H1 (cell line): ENCODE measurements at regions not wholly inside any gene's neighbourhood (a gene's known extent, or its start where the extent isn't known, plus 50 kb on each side); places are given as distances from the start of the nearest gene placed in this dataset.

Source experiments
- CTCF ChIA-PET: fragments of 300-600 bp; sonication (Branson Sonifier 250); formaldehyde crosslinking; loops from one replicate; lab custom pipeline; 2021; ENCODE audit not compliant: partially characterized antibody; lab: Charles Lee
- POLR2A ChIA-PET: fragments of 300-600 bp; sonication (Branson Sonifier 250); formaldehyde crosslinking; loops from one replicate; lab custom pipeline; 2021; ENCODE audit warnings: inconsistent platforms; ENCODE audit not compliant: partially characterized antibody; lab: Charles Lee
- DNase-seq, 2 experiments: peaks; one replicate each; pipeline versions ENCODE4 v3.0.0 to v3.0.0-alpha.2; 2010 to 2022; ENCODE audit warnings: low spot score in 2 of 2, low read depth in 1 of 2, mixed read lengths in 1 of 2
- FAIRE-seq: peaks from 2 replicates; lab custom pipeline; 2011; peaks lifted over from hg19 to GRCh38; lab: Jason Lieb, UNC
- H2AFZ ChIP-seq: 2 replicates; pipeline ENCODE4 v1.8.1; 2012; ENCODE audit warnings: low read length, inconsistent platforms
- H2AK5ac ChIP-seq: 2 replicates; pipeline ENCODE4 v1.6.1; 2013; ENCODE audit warnings: low read depth, low read length
- H2BK120ac ChIP-seq: replicated peaks from 2 replicates; pipeline ENCODE3; 2013; ENCODE audit warnings: low read depth, low read length, inconsistent platforms
- H2BK12ac ChIP-seq: 2 replicates; pipeline ENCODE4 v1.6.1; 2013; ENCODE audit warnings: low read depth, low read length
- H2BK15ac ChIP-seq: 2 replicates; pipeline ENCODE4 v1.6.1; 2013; ENCODE audit warnings: low read length
- H2BK20ac ChIP-seq: 2 replicates; pipeline ENCODE4 v1.6.1; 2013; ENCODE audit warnings: low read length
- H2BK5ac ChIP-seq: 2 replicates; pipeline ENCODE4 v1.6.1; 2013; ENCODE audit warnings: low read depth, low read length
- H3K14ac ChIP-seq: 2 replicates; pipeline ENCODE4 v1.6.1; 2013; ENCODE audit warnings: inconsistent platforms; ENCODE audit not compliant: insufficient read length
- H3K18ac ChIP-seq: 2 replicates; pipeline ENCODE4 v1.6.1; 2013; ENCODE audit warnings: low read length; ENCODE audit errors: extremely low read depth
- H3K23ac ChIP-seq: 2 replicates; pipeline ENCODE4 v1.6.1; 2013; ENCODE audit warnings: inconsistent platforms; ENCODE audit not compliant: insufficient read length
- H3K23me2 ChIP-seq: 2 replicates; pipeline ENCODE4 v1.6.1; 2013; ENCODE audit warnings: low read depth, low read length
- H3K27ac ChIP-seq: 2 replicates; pipeline ENCODE4 v1.6.1; 2011; ENCODE audit warnings: low read depth, low read length, inconsistent platforms
- H3K27me3 ChIP-seq, 4 experiments: replicated peaks in 1 of 4; 1 replicate in 1 of 4; 2 replicates in 3 of 4; pipeline versions ENCODE4 v1.6.1 to v1.8.1; 2011 to 2013; ENCODE audit warnings: low read length in 3 of 4, mild to moderate bottlenecking in 3 of 4, inconsistent platforms in 2 of 4, mixed read lengths in 2 of 4, moderate library complexity in 1 of 4; ENCODE audit not compliant: control insufficient read depth in 3 of 4, insufficient read depth in 3 of 4; ENCODE audit errors: extremely low read depth in 1 of 4
- H3K36me3 ChIP-seq, 4 experiments: 2 replicates each; pipeline versions ENCODE4 v1.6.1 to v1.8.1; 2011 to 2013; ENCODE audit warnings: mild to moderate bottlenecking in 4 of 4, low read length in 3 of 4, moderate library complexity in 2 of 4, control low read depth in 1 of 4, inconsistent platforms in 1 of 4; ENCODE audit not compliant: insufficient read depth in 4 of 4, control insufficient read depth in 2 of 4
- H3K4ac ChIP-seq: replicated peaks from 2 replicates; pipeline ENCODE3; 2013; ENCODE audit warnings: low read length, low read depth, mixed read lengths, inconsistent platforms; ENCODE audit not compliant: insufficient read length
- H3K4me1 ChIP-seq, 4 experiments: replicated peaks in 1 of 4; 1 replicate in 1 of 4; 2 replicates in 3 of 4; pipeline versions ENCODE4 v1.6.1 to v1.8.1; 2011 to 2013; ENCODE audit warnings: low read length in 3 of 4, inconsistent platforms in 2 of 4, mixed read lengths in 1 of 4; ENCODE audit not compliant: insufficient read depth in 4 of 4, control insufficient read depth in 3 of 4
- H3K4me2 ChIP-seq, 2 experiments: 2 replicates each; pipeline versions ENCODE4 v1.6.1 to v1.8.1; 2011 to 2013; ENCODE audit warnings: low read depth in 2 of 2, low read length in 2 of 2, control low read depth in 1 of 2, inconsistent platforms in 1 of 2, mild to moderate bottlenecking in 1 of 2; ENCODE audit not compliant: insufficient read depth in 1 of 2
- H3K4me3 ChIP-seq, 4 experiments: fragments of 200-600, 300-600 bp in 1 of 4; sonication (generic), shearing (Covaris generic), sonication (Bioruptor Twin) in 1 of 4; 2 replicates each; pipeline versions ENCODE4 v1.5.1 to v1.8.1; 2011 to 2016; ENCODE audit warnings: low read length in 4 of 4, low read depth in 3 of 4, control low read depth in 2 of 4, inconsistent platforms in 2 of 4, mild to moderate bottlenecking in 2 of 4, mixed read lengths in 1 of 4, moderate library complexity in 1 of 4; ENCODE audit not compliant: insufficient read depth in 2 of 4; ENCODE audit errors: extremely low read depth in 1 of 4
- H3K56ac ChIP-seq: replicated peaks from 2 replicates; pipeline ENCODE3; 2013; ENCODE audit warnings: low read depth, mild to moderate bottlenecking, mixed read lengths, low read length, inconsistent platforms; ENCODE audit not compliant: insufficient read length
- H3K79me1 ChIP-seq: 2 replicates; pipeline ENCODE4 v1.6.1; 2013; ENCODE audit warnings: low read depth, low read length, control low read depth
- H3K79me2 ChIP-seq, 2 experiments: 2 replicates each; pipeline versions ENCODE4 v1.6.1 to v1.8.1; 2012 to 2013; ENCODE audit warnings: low read length in 2 of 2, mild to moderate bottlenecking in 2 of 2, inconsistent platforms in 1 of 2; ENCODE audit not compliant: insufficient read depth in 2 of 2, control insufficient read depth in 1 of 2
- H3K9ac ChIP-seq, 4 experiments: replicated peaks in 1 of 4; 1 replicate in 1 of 4; 2 replicates in 3 of 4; pipeline versions ENCODE4 v1.6.1 to v1.8.1; 2011 to 2013; ENCODE audit warnings: low read depth in 3 of 4, low read length in 3 of 4, control low read depth in 2 of 4, mild to moderate bottlenecking in 2 of 4, moderate library complexity in 2 of 4, inconsistent platforms in 1 of 4; ENCODE audit errors: extremely low read depth in 1 of 4
- H3K9me3 ChIP-seq, 2 experiments: 2 replicates each; pipeline versions ENCODE4 v1.6.1 to v1.8.1; 2012 to 2013; ENCODE audit warnings: mild to moderate bottlenecking in 2 of 2, moderate library complexity in 2 of 2, control low read depth in 1 of 2, inconsistent platforms in 1 of 2, low read depth in 1 of 2, low read length in 1 of 2, mixed read lengths in 1 of 2; ENCODE audit not compliant: insufficient read depth in 2 of 2
- H4K20me1 ChIP-seq, 2 experiments: replicated peaks in 1 of 2; 2 replicates each; pipeline versions ENCODE3 to v1.8.1; 2011 to 2013; ENCODE audit warnings: inconsistent platforms in 2 of 2, low read length in 2 of 2, mild to moderate bottlenecking in 1 of 2; ENCODE audit not compliant: insufficient read depth in 2 of 2, control insufficient read depth in 1 of 2
- H4K5ac ChIP-seq: 2 replicates; pipeline ENCODE4 v1.6.1; 2013; ENCODE audit warnings: low read length, low read depth, mixed read lengths, inconsistent platforms; ENCODE audit not compliant: insufficient read length
- H4K8ac ChIP-seq: 2 replicates; pipeline ENCODE4 v1.8.0; 2013; ENCODE audit warnings: mild to moderate bottlenecking, moderate library complexity, low read length, inconsistent platforms; ENCODE audit not compliant: insufficient read depth; ENCODE audit errors: extremely low read depth
- H4K91ac ChIP-seq: replicated peaks from 2 replicates; pipeline ENCODE3; 2013; ENCODE audit warnings: low read length, mixed read lengths, inconsistent platforms; ENCODE audit not compliant: insufficient read length
- ZNF274 ChIP-seq: IDR thresholded peaks from 2 replicates; pipeline ENCODE4 v1.7.0; 2012; ENCODE audit warnings: low read length, borderline replicate concordance; ENCODE audit errors: extremely low read depth
- WGBS, 2 experiments: shearing (Covaris generic) in 1 of 2; methylation state at CpG; one replicate each; pipeline versions ENCODE4 v1.1.6 to v1.1.7; 2013 to 2015; ENCODE audit warnings: low lambda C conversion rate in 2 of 2, mixed read lengths in 2 of 2, inconsistent platforms in 1 of 2, low coverage in 1 of 2, missing lambda C conversion rate in 1 of 2; ENCODE audit not compliant: insufficient replicate concordance in 2 of 2, insufficient coverage in 1 of 2, insufficient read length in 1 of 2; ENCODE audit errors: extremely low coverage in 1 of 2, missing lambda C conversion rate in 1 of 2; 5-methylcytosine and 5-hydroxymethylcytosine counted together

- H2BK12ac ChIP-seq: no peak overlapping the region
- CTCF ChIA-PET: interaction anchor here (1.0 kb wide), 1 partner anchor 199 kb away, joined by 3 read pairs; no protein-coding TSS in a partner anchor
- no peak overlapping the region for H2BK120ac ChIP-seq
- no peaks in the 10 kb centered on the region for H3K23me2 ChIP-seq
- TF ChIP-seq ZNF274: no peak
- TF ChIP-seq, all 59 proteins: peak for 0
- Histone ChIP-seq H4K91ac (no peak overlapping the region), H3K79me1 (no peaks in the 10 kb centered on the region), H3K18ac (no peak overlapping the region), H4K5ac (no peak overlapping the region), H2BK15ac (no peak overlapping the region), H3K23ac (no peak overlapping the region), H3K27ac (no peak overlapping the region), H3K27me3 (no peaks in the 10 kb centered on the region), H3K9ac (no peak overlapping the region), H3K36me3 (no peaks in the 10 kb centered on the region), H2AK5ac (no peak overlapping the region), H3K4me1 (peaks cover 0 to 3% (median 1%) of the 10 kb centered on the region in 4 experiments; a peak in 1 of 7 replicates), H2BK5ac (no peak overlapping the region), H3K4me2 (no peak overlapping the region), H3K56ac (no peak overlapping the region), H3K9me3 (no peaks in the 10 kb centered on the region), H3K79me2 (no peaks in the 10 kb centered on the region), H3K4me3 (no peak overlapping the region), H3K14ac (no peak overlapping the region), H4K20me1 (no peaks in the 10 kb centered on the region), H2BK20ac (no peak overlapping the region), H2AFZ (no peak overlapping the region), H3K4ac (no peak overlapping the region), H4K8ac (no peak overlapping the region)
- POLR2A ChIA-PET: no interaction called here
- WGBS, 2 experiments: 95% methylated on average over 4 of the region's 4 CpGs; no CpG with 5 or more reads in 1 of the 2 experiments
- FAIRE-seq: no peak
- no peak for DNase-seq
Observed at GRCh38 chr11:127644366-127644765, 643.8 kb upstream of the KIRREL3 start.
